GM21737 (cell line): ENCODE measurements at regions not wholly inside any gene's neighbourhood (a gene's known extent, or its start where the extent isn't known, plus 50 kb on each side); places are given as distances from the start of the nearest gene placed in this dataset.
"Not testable (repeated sequence)": the region's sequence is repeated elsewhere in the genome, so short reads cannot be mapped to it uniquely, and the experiment has no call there.

ENCODE experiments used
- ATAC-seq: cut with Tn5 transposase; IDR thresholded peaks from one replicate; pipeline ENCODE4 v1.9.1; 2021; ENCODE audit warnings: mild to moderate bottlenecking, moderate library complexity; ENCODE audit not compliant: unreplicated experiment

GRCh38 chr5:66348387-66349125, 204.5 kb downstream of the SREK1 start:
- ATAC-seq = no peak

GRCh38 chr5:66351813-66352212, 207.7 kb downstream of the SREK1 start:
- ATAC-seq = no peak

- ATAC-seq = no peak
Measured at GRCh38 chr5:66353186-66353585, 209.1 kb downstream of the SREK1 start.

GRCh38 chr5:66354422-66354821, 210.3 kb downstream of the SREK1 start:
- no peak for ATAC-seq

GRCh38 chr5:66356011-66356565, 212.0 kb downstream of the SREK1 start:
- no peak for ATAC-seq

- no peak for ATAC-seq
Measured at GRCh38 chr5:66358741-66359140, 214.6 kb downstream of the SREK1 start.

- no peak for ATAC-seq
Measured at GRCh38 chr5:66361070-66361469, 217.0 kb downstream of the SREK1 start.

GRCh38 chr5:66362046-66362445, 217.9 kb downstream of the SREK1 start:
- no peak for ATAC-seq

- no peak for ATAC-seq
Measured at GRCh38 chr5:66362687-66363086, 218.6 kb downstream of the SREK1 start.

GRCh38 chr5:66363097-66363496, 219.0 kb downstream of the SREK1 start:
- no peak for ATAC-seq

- ATAC-seq = no peak
Measured at GRCh38 chr5:66364186-66364585, 220.1 kb downstream of the SREK1 start.

- no peak for ATAC-seq
Measured at GRCh38 chr5:66365981-66366380, 221.9 kb downstream of the SREK1 start.

GRCh38 chr5:66367814-66368541, 223.9 kb downstream of the SREK1 start:
- ATAC-seq = no peak

- no peak for ATAC-seq
Measured at GRCh38 chr5:66368811-66369210, 224.7 kb downstream of the SREK1 start.

GRCh38 chr5:66377747-66378146, 218.4 kb upstream of the MAST4 start:
- ATAC-seq = no peak

- ATAC-seq = no peak
Measured at GRCh38 chr5:66378407-66378806, 217.8 kb upstream of the MAST4 start.

- ATAC-seq = no peak
Measured at GRCh38 chr5:66382152-66382551, 214.0 kb upstream of the MAST4 start.

GRCh38 chr5:66405145-66405544, 191.0 kb upstream of the MAST4 start:
- ATAC-seq = not testable (repeated sequence)

- no peak for ATAC-seq
Measured at GRCh38 chr5:66406761-66407336, 189.3 kb upstream of the MAST4 start.

GRCh38 chr5:66407765-66408164, 188.4 kb upstream of the MAST4 start:
- no peak for ATAC-seq

GRCh38 chr5:66408576-66408975, 187.6 kb upstream of the MAST4 start:
- no peak for ATAC-seq

GRCh38 chr5:66410122-66410521, 186.1 kb upstream of the MAST4 start:
- no peak for ATAC-seq
